Upper lobe of right lung (tissue), 1 donor: ENCODE measurements at regions not wholly inside any gene's neighbourhood (a gene's known extent, or its start where the extent isn't known, plus 50 kb on each side); places are given as distances from the start of the nearest gene placed in this dataset.
A peak's percentile ranks its signal among the peaks of the same experiment; 100 is the strongest.

Experiments used
- ATAC-seq: fragments of 200-7000 bp; cut with Tn5 transposase; one replicate; pipeline ENCODE4 v1.9.1; 2020; ENCODE audit warnings: mild to moderate bottlenecking, moderate library complexity
- DNase-seq: peaks from one replicate; pipeline ENCODE4 v3.0.0-alpha.2; 2020
- H3K27ac ChIP-seq: fragments of 200-600 bp; one replicate; pipeline ENCODE4 v1.8.0; 2022
- H3K27me3 ChIP-seq: fragments of 200-600 bp; one replicate; pipeline ENCODE4 v1.8.0; 2022; ENCODE audit warnings: mild to moderate bottlenecking
- H3K36me3 ChIP-seq: fragments of 200-600 bp; one replicate; pipeline ENCODE4 v1.8.0; 2022
- H3K4me1 ChIP-seq: fragments of 200-600 bp; one replicate; pipeline ENCODE4 v1.8.0; 2022
- H3K4me3 ChIP-seq: fragments of 200-600 bp; one replicate; pipeline ENCODE4 v1.8.0; 2022; ENCODE audit warnings: mild to moderate bottlenecking
- H3K9me3 ChIP-seq: fragments of 200-600 bp; one replicate; pipeline ENCODE4 v1.8.0; 2022
- CTCF ChIP-seq: fragments of 200-600 bp; IDR thresholded peaks from one replicate; pipeline ENCODE4 v1.8.0; 2022; ENCODE audit warnings: antibody characterized with exemption
- intact Hi-C: fragments of 100-400 bp; cut with DNase I; formaldehyde crosslinking; loops from one replicate; pipeline ENCODE4 v1.11.0; 2022
- donor health status: DM: no; HTN: yes; CAD: no; lungs with severe emphysema.

GRCh38 chr15:69912116-69912515 lies 185.6 kb downstream of the TLE3 start:
- ATAC-seq (no peak), DNase-seq (no peak)
- Histone ChIP-seq H3K4me3 (no peak overlapping the region), H3K27ac (no peak overlapping the region), H3K27me3 (no peaks in the 10 kb centered on the region), H3K9me3 (no peaks in the 10 kb centered on the region), H3K4me1 (no peaks in the 10 kb centered on the region), H3K36me3 (no peaks in the 10 kb centered on the region)
- intact Hi-C loops, result no loop called here
- TF ChIP-seq CTCF, result no peak

GRCh38 chr15:69914040-69914439 lies 183.7 kb downstream of the TLE3 start:
- Histone ChIP-seq H3K27me3 (no peaks in the 10 kb centered on the region), H3K4me3 (no peak overlapping the region), H3K9me3 (no peaks in the 10 kb centered on the region), H3K27ac (no peak overlapping the region), H3K4me1 (no peaks in the 10 kb centered on the region), H3K36me3 (no peaks in the 10 kb centered on the region)
- DNase-seq, result no peak
- TF ChIP-seq CTCF, result no peak
- no peak for ATAC-seq
- intact Hi-C loops, result no loop called here

GRCh38 chr15:69914960-69915359 lies 182.8 kb downstream of the TLE3 start:
- no peaks in the 10 kb centered on the region for H3K9me3 ChIP-seq
- no peak for TF ChIP-seq CTCF
- DNase-seq, result no peak
- peak; percentile 46 for ATAC-seq
- H3K4me1 ChIP-seq, result no peaks in the 10 kb centered on the region
- H3K4me3 ChIP-seq, result no peak overlapping the region
- no peaks in the 10 kb centered on the region for H3K36me3 ChIP-seq
- no peak overlapping the region for H3K27ac ChIP-seq
- no peaks in the 10 kb centered on the region for H3K27me3 ChIP-seq
- intact Hi-C loops, result no loop called here

GRCh38 chr15:69916169-69916785 lies 181.4 kb downstream of the TLE3 start:
- intact Hi-C loops, result no loop called here
- no peak for ATAC-seq
- Histone ChIP-seq H3K27me3 (no peaks in the 10 kb centered on the region), H3K4me3 (no peak overlapping the region), H3K27ac (no peak overlapping the region), H3K4me1 (no peaks in the 10 kb centered on the region), H3K36me3 (no peaks in the 10 kb centered on the region), H3K9me3 (no peaks in the 10 kb centered on the region)
- no peak for DNase-seq
- no peak for TF ChIP-seq CTCF

- Histone ChIP-seq H3K4me1 (no peaks in the 10 kb centered on the region), H3K27me3 (no peaks in the 10 kb centered on the region), H3K4me3 (no peak overlapping the region), H3K27ac (no peak overlapping the region), H3K9me3 (no peaks in the 10 kb centered on the region), H3K36me3 (no peaks in the 10 kb centered on the region)
- no peak for ATAC-seq
- intact Hi-C loops, result no loop called here
- DNase-seq, result no peak
- no peak for TF ChIP-seq CTCF
Measured at GRCh38 chr15:69917056-69917455, 180.7 kb downstream of the TLE3 start.

GRCh38 chr15:69919816-69920215 lies 177.9 kb downstream of the TLE3 start:
- TF ChIP-seq CTCF, result no peak
- DNase-seq, result no peak

More at GRCh38 chr15:69919816-69920215, 177.9 kb downstream of the TLE3 start:
- Histone ChIP-seq H3K27me3 (no peaks in the 10 kb centered on the region), H3K4me1 (no peaks in the 10 kb centered on the region), H3K27ac (no peak overlapping the region), H3K9me3 (peaks cover 10% of the 10 kb centered on the region), H3K4me3 (no peak overlapping the region), H3K36me3 (no peaks in the 10 kb centered on the region)
- intact Hi-C loops, result no loop called here
- ATAC-seq, result no peak
